Hepatocyte (in vitro differentiated cells): ENCODE measurements at regions not wholly inside any gene's neighbourhood (a gene's known extent, or its start where the extent isn't known, plus 50 kb on each side); places are given as distances from the start of the nearest gene placed in this dataset.

Experiments
- EZH2 ChIP-seq: fragments of 200-600 bp; sonication (generic); IDR thresholded peaks from 2 replicates; pipeline ENCODE4 v1.6.1; 2016; ENCODE audit warnings: antibody characterized with exemption, mild to moderate bottlenecking, borderline replicate concordance
- TF ChIP-seq, protein P1 (sequence below): fragments of 200-600 bp; sonication (generic); IDR thresholded peaks from 2 replicates; pipeline ENCODE4 v1.5.1; 2016; ENCODE audit warnings: antibody characterized with exemption, mild to moderate bottlenecking; ENCODE audit not compliant: poor library complexity

DNA sequence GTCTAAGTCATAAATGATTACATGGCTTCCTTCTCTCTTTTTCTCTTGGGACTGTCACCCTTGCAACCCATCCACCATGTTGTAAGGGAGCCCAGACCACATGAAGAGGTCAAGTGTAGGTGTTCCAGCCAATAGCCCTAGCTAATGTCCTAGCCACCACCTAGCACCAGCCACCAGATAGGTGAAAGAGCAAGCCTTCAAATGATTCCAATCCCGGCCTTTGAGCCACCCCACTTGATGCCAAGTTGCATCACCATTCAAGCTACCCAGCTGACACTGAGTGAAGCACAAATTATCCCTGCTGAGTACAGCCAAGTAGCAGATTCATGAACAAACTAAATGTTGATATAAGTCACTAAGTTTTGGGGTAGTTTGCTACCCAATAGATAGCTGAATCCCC, 274.3 kb downstream of the BCOR start:
- TF ChIP-seq, protein P1, sequence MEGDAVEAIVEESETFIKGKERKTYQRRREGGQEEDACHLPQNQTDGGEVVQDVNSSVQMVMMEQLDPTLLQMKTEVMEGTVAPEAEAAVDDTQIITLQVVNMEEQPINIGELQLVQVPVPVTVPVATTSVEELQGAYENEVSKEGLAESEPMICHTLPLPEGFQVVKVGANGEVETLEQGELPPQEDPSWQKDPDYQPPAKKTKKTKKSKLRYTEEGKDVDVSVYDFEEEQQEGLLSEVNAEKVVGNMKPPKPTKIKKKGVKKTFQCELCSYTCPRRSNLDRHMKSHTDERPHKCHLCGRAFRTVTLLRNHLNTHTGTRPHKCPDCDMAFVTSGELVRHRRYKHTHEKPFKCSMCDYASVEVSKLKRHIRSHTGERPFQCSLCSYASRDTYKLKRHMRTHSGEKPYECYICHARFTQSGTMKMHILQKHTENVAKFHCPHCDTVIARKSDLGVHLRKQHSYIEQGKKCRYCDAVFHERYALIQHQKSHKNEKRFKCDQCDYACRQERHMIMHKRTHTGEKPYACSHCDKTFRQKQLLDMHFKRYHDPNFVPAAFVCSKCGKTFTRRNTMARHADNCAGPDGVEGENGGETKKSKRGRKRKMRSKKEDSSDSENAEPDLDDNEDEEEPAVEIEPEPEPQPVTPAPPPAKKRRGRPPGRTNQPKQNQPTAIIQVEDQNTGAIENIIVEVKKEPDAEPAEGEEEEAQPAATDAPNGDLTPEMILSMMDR: no peak
- no peak for TF ChIP-seq EZH2
